LNCaP clone FGC (cell line): ENCODE measurements at regions not wholly inside any gene's neighbourhood (a gene's known extent, or its start where the extent isn't known, plus 50 kb on each side); places are given as distances from the start of the nearest gene placed in this dataset.

Experiments
- DNase-seq: peaks from one replicate; pipeline ENCODE4 v3.0.0-alpha.2; 2011; ENCODE audit warnings: low read depth
- H3K4me3 ChIP-seq: 2 replicates; pipeline ENCODE4 v1.5.1; 2011; ENCODE audit warnings: mild to moderate bottlenecking, low read depth, low read length, control low read depth
- TF ChIP-seq, protein P1 (sequence below): IDR thresholded peaks from 2 replicates; pipeline ENCODE4 v1.5.1; 2012; ENCODE audit warnings: mild to moderate bottlenecking; ENCODE audit not compliant: control insufficient read depth, insufficient read depth; ENCODE audit errors: extremely low read depth

DNA sequence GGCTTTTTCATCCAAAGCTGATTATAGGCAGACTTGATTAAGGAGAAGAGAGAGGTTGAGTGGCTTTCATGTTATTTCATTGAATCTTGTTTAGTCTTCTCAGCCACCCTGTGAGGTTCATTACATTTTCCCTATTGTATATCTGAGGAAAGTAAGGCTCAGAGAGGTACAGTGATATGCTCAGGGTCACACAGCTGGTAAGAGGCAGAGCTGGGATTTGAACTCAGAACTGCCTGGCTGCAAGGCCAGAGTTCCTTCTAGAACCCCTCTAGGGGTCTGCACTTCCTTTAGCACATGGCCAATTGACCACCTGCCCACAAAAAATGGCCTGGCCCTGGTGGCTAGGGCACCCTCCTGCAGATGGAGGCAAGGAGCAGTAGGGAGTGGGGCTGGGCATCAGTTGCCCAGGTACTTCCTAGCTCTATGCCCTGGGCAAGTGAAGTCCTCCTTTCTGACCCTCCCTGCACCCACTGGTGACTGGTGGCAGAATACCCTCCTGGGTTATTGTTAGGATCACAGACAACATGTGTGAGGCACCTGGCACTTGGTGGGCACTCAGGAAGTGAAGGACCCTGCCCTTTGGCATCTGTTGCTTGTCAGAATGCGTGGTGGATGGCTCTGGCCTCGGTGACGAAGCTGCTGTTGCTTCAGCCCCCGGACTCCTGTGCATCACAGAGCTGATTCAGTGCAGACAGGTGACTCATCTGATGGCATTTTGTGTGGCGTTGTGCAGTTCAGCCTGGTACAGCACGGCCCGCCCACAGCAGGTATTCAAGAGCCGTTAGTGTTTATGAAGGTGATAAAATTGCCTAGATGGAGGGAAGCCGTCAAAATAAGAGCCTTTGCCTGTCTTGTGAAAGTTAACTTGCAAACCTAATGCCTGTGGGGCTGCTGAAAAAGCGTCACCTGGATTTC is 115.8 kb downstream of the SLC25A47 start:
- H3K4me3 ChIP-seq: no peak overlapping the region
- DNase-seq: peak; percentile 36
- TF ChIP-seq, protein P1, sequence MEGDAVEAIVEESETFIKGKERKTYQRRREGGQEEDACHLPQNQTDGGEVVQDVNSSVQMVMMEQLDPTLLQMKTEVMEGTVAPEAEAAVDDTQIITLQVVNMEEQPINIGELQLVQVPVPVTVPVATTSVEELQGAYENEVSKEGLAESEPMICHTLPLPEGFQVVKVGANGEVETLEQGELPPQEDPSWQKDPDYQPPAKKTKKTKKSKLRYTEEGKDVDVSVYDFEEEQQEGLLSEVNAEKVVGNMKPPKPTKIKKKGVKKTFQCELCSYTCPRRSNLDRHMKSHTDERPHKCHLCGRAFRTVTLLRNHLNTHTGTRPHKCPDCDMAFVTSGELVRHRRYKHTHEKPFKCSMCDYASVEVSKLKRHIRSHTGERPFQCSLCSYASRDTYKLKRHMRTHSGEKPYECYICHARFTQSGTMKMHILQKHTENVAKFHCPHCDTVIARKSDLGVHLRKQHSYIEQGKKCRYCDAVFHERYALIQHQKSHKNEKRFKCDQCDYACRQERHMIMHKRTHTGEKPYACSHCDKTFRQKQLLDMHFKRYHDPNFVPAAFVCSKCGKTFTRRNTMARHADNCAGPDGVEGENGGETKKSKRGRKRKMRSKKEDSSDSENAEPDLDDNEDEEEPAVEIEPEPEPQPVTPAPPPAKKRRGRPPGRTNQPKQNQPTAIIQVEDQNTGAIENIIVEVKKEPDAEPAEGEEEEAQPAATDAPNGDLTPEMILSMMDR: no peak

DNA sequence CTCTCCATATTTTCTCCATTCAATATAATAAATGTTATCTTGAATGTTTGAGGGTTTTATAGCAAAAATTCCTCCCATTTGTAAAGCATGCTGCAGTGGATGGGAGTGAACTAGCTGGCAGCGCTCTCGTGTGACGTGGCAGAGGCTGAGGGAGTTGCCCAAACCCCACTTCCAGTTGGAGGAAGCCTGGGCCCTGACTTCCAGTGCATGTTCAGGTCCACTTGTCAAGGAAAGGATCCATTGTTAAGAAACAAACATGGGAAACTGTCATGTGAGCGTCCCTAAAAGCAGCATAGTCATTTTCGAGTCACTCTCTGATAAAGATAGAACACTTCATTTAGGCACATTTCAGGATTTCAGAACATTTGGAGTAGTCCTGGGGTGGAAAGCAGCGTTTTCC is 116.6 kb downstream of the SLC25A47 start:
- H3K4me3 ChIP-seq: no peak overlapping the region
- DNase-seq: no peak
- TF ChIP-seq, protein P1: no peak

DNA sequence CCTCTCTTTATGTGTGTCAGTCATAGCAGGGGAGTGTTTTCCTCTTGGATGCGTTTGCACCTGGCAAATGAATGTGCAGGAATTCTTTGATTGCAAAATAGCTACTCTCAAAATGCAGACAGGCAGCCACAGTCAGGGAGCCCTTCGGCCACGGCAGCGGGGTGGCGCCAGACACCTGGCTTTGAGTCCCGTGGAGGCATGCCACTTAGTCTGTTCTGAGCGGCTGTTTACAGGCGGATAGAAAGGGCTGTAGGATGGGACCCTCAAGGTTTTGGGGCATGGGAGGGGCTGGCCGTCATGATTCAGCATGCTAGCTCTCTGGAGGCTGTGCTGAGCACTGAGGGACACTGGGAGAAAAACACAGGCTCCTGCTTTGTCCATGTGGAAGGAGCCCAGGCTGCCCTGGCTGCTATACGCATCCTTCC is 117.1 kb downstream of the SLC25A47 start:
- TF ChIP-seq, protein P1: peak; percentile 98
- no peak overlapping the region for H3K4me3 ChIP-seq
- DNase-seq: peak; percentile 65

DNA sequence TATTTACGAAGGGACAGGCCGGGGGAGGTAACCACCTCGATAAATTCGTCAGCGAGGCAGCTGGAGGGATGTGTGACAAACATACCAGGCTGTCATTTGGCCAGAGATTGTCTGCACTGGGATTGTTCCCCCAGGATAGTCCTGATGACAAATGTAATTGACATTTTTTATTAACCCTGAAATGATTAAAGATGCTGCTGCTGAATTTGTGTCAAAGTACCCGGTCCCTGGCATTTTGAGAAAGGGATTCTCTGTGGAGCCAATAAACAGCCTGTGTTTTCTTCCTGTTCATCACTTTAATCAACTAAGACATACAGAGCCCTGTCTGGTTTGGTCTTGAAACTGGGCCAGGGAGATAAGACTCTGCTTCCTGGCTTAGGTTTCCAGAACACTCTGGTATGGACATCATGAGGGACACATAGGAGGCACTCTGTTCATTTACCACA is 117.6 kb downstream of the SLC25A47 start:
- no peak for DNase-seq
- H3K4me3 ChIP-seq: no peak overlapping the region
- TF ChIP-seq, protein P1: no peak

DNA sequence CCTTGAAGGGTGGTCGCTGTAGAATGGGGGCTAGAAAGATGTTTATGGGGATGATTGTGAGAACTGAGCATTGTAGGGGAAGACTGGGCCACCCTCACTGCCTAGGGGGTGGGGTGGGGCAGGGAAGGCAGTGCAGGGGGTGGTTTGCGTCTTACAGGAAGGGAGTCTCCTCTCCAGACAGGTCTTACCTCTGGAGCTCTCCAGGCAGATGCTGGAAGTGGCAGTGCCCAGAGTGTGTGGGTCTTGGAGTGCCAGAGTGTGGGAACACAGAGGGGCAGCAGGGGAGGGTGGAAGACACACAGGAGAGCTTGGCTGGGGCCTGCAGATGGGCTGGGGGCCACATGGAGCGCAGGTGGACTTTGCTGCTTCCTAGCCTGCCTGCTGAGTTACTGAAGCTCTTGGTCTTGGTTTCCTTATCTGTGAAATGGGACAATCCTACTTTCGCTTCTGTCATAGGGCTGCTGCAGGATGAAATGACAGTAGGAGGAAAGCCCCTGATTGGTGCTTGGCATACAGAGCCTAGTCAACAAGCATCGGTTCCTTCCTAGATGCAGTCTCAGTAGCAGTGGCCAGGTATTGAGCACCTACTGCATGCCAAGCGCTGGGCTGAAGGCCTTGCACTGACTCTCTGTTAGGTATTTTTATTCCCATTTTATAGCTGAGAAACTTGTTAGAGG is 118.3 kb downstream of the SLC25A47 start:
- TF ChIP-seq, protein P1: no peak
- DNase-seq: no peak
- H3K4me3 ChIP-seq: no peak overlapping the region

DNA sequence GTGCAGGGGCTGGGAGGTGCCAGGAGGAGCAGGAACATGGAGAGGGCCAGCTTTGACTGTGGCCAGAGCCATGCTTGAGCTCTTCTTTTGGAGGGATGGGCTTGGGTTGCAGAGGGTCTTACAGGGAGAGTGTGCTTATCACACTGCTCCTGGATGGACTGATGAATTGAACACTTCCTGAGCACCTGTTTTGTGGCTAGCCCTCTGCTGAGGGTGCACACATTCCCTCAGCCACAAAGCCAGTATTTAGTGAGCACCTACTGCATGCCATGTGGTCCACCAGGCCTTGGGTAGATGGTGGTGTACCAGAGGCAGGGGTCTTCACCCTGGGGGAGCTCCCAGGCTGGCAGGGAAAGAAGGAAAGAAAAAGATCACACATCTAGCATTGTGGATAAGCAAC is 118.9 kb downstream of the SLC25A47 start:
- no peak overlapping the region for H3K4me3 ChIP-seq
- TF ChIP-seq, protein P1: no peak
- no peak for DNase-seq
